ENCODE measurements at regions not wholly inside any gene's neighbourhood (a gene's known extent, or its start where the extent isn't known, plus 50 kb on each side); places are given as distances from the start of the nearest gene placed in this dataset.
"Not testable (repeated sequence)": the region's sequence is repeated elsewhere in the genome, so short reads cannot be mapped to it uniquely, and the experiment has no call there.

DNA sequence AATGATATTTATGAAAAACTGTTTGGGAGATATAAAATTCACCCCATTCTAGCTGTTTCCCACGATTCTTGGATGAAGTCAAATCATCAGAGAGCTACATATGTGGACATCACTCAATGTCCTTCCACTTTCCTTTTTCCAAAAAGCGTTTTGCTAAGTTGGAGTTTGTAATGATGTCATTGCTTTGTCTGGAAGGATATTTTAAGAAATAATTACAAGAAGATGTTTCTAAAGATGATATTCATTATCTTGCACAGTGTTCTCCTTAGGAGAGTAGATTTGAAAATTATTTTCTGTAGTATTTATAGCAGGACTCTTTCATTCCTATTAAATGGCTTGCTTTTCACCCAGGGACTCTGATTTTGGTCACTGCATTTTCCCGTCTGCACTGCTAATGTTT lies 851.2 kb downstream of the EFNB2 start:
- no peak overlapping the region for H3K4me3 ChIP-seq
- H3K36me3 ChIP-seq (replicated peaks in 1 of 2; ENCODE audit: insufficient read depth in 1 of 2, low read depth in 2 of 2) = no peaks in the 10 kb centered on the region
- no peak for TF ChIP-seq POLR2A (IDR thresholded peaks at IDR 0.05)
- 64 to 72% methylated on average over 3 of the region's 3 CpGs for WGBS, 2 donors
- H3K27me3 ChIP-seq = no peaks in the 10 kb centered on the region
- intact Hi-C loops (cut with DNase I) = no loop called here
- no peak for DNase-seq
- ATAC-seq = no peak
- H3K27ac ChIP-seq = no peak overlapping the region
- H3K4me1 ChIP-seq = no peaks in the 10 kb centered on the region
- no peaks in the 10 kb centered on the region for H3K9me3 ChIP-seq

DNA sequence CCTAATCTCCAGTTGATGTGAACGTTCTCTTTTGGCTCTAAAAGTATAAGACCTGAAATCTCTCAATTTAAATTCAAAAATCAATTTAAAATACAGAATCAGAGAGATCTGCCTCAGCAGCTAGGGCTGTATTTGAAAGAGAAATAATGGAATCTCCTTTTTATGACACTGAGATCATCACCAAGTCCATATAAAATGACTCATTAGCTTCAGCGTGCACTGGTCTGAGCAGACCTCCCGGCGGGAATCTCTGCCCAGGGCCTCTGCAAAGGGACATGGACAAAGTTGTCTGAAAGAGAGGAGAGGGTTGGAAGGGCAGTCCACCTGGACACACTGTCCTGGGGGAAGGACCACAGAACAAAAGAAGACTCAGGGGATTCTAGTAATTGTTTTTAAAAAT lies 855.6 kb downstream of the EFNB2 start:
- Histone ChIP-seq H3K27ac (no peak overlapping the region), H3K9me3 (no peaks in the 10 kb centered on the region), H3K27me3 (no peaks in the 10 kb centered on the region), H3K4me1 (no peaks in the 10 kb centered on the region), H3K36me3 (replicated peaks in 1 of 2; ENCODE audit: insufficient read depth in 1 of 2, low read depth in 2 of 2) (no peaks in the 10 kb centered on the region), H3K4me3 (no peak overlapping the region)
- intact Hi-C loops (cut with DNase I) = no loop called here
- 85 to 86% methylated on average over 4 of the region's 4 CpGs for WGBS, 2 donors
- TF ChIP-seq POLR2A (IDR thresholded peaks at IDR 0.05) = no peak
- no peak for DNase-seq
- ATAC-seq = no peak

DNA sequence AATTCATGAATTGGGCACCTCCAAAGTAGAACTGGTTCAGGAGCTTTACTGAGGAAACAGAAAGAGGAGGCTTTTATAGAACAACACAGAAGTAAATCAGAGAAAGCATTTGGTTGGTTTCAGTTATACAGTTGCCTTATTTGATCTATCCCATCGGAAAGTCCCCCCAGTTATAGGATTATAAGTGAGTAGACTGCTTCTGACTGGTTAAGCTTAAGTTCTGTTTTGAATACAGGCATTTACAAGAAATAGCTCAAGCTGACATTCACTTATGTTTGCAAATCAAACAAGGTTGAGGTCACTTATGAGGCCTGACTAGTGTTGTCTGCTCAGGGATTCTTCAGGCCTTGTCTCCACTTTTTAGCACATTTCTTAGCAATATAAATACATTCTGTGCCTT lies 857.4 kb downstream of the EFNB2 start:
- ATAC-seq (no peak), DNase-seq (no peak)
- Histone ChIP-seq H3K36me3 (replicated peaks in 1 of 2; ENCODE audit: insufficient read depth in 1 of 2, low read depth in 2 of 2) (no peaks in the 10 kb centered on the region), H3K27me3 (no peaks in the 10 kb centered on the region), H3K27ac (no peak overlapping the region), H3K4me1 (no peaks in the 10 kb centered on the region), H3K9me3 (no peaks in the 10 kb centered on the region), H3K4me3 (no peak overlapping the region)
- 46 to 79% methylated on average over 1 of the region's 1 CpG for WGBS, 2 donors
- TF ChIP-seq, protein P1, sequence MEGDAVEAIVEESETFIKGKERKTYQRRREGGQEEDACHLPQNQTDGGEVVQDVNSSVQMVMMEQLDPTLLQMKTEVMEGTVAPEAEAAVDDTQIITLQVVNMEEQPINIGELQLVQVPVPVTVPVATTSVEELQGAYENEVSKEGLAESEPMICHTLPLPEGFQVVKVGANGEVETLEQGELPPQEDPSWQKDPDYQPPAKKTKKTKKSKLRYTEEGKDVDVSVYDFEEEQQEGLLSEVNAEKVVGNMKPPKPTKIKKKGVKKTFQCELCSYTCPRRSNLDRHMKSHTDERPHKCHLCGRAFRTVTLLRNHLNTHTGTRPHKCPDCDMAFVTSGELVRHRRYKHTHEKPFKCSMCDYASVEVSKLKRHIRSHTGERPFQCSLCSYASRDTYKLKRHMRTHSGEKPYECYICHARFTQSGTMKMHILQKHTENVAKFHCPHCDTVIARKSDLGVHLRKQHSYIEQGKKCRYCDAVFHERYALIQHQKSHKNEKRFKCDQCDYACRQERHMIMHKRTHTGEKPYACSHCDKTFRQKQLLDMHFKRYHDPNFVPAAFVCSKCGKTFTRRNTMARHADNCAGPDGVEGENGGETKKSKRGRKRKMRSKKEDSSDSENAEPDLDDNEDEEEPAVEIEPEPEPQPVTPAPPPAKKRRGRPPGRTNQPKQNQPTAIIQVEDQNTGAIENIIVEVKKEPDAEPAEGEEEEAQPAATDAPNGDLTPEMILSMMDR (IDR thresholded peaks at IDR 0.05) = no peak
- TF ChIP-seq POLR2A (IDR thresholded peaks at IDR 0.05) = no peak
- intact Hi-C loops (cut with DNase I) = no loop called here

GRCh38 chr13:105672881-105673280 lies 862.6 kb downstream of the EFNB2 start:
- Histone ChIP-seq H3K9me3 (no peaks in the 10 kb centered on the region), H3K36me3 (replicated peaks in 1 of 2; ENCODE audit: insufficient read depth in 1 of 2, low read depth in 2 of 2) (no peaks in the 10 kb centered on the region), H3K27ac (no peak overlapping the region), H3K4me1 (peaks cover 15% of the 10 kb centered on the region), H3K4me3 (no peak overlapping the region), H3K27me3 (no peaks in the 10 kb centered on the region)
- intact Hi-C loops (cut with DNase I) = no loop called here
- ATAC-seq (no peak), DNase-seq (no peak)
- WGBS, 2 donors = 78 to 80% methylated on average over 4 of the region's 4 CpGs
- no peak for TF ChIP-seq POLR2A (IDR thresholded peaks at IDR 0.05)
- TF ChIP-seq, protein P1 (IDR thresholded peaks at IDR 0.05) = no peak

DNA sequence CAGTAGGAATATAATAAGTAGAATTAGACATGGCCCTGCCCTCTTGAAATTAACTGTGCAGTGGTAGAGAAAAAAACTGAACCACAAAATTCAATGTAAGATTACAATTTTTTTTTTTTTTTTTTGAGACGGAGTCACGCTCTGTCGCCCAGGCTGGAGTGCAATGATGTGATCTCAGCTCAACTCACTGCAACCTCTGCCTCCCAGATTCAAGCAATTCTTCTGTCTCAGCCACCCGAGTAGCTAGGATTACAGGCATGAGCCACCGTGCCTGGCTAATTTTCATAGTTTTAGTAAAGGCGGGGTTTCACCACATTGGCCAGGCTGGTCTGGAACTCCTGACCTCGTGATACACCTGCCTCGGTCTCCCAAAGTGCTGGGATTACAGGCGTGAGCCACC lies 864.3 kb downstream of the EFNB2 start:
- H3K4me3 ChIP-seq; H3K27me3 ChIP-seq; H3K9me3 ChIP-seq; ATAC-seq; DNase-seq; H3K36me3 ChIP-seq (replicated peaks in 1 of 2; ENCODE audit: insufficient read depth in 1 of 2, low read depth in 2 of 2); intact Hi-C loops (cut with DNase I): not testable (repeated sequence)
- H3K27ac ChIP-seq = peak overlapping the region in 1 of 4 donors; percentile 43
- peaks cover 15% of the 10 kb centered on the region for H3K4me1 ChIP-seq
- 80 to 85% methylated on average over 9 of the region's 9 CpGs for WGBS, 2 donors

GRCh38 chr13:105670179-105670990 lies 865.1 kb downstream of the EFNB2 start:
- Histone ChIP-seq H3K4me1 (peaks cover 15% of the 10 kb centered on the region), H3K4me3 (no peak overlapping the region), H3K27me3 (no peaks in the 10 kb centered on the region), H3K36me3 (replicated peaks in 1 of 2; ENCODE audit: insufficient read depth in 1 of 2, low read depth in 2 of 2) (no peaks in the 10 kb centered on the region), H3K27ac (peak overlapping the region in 1 of 4 donors; percentile 43), H3K9me3 (no peaks in the 10 kb centered on the region)
- intact Hi-C loops (cut with DNase I) = no loop called here
- no peak for DNase-seq
- peak; percentile 65 for ATAC-seq
- TF ChIP-seq, protein P1 (IDR thresholded peaks at IDR 0.05) = peak in 2 of 7 experiments; percentile 6
- TF ChIP-seq POLR2A (IDR thresholded peaks at IDR 0.05) = no peak
- WGBS, 2 donors = 33 to 46% methylated on average over 3 of the region's 3 CpGs
